ENCODE measurements at regions not wholly inside any gene's neighbourhood (a gene's known extent, or its start where the extent isn't known, plus 50 kb on each side); places are given as distances from the start of the nearest gene placed in this dataset.

- TF ChIP-seq, protein P1, sequence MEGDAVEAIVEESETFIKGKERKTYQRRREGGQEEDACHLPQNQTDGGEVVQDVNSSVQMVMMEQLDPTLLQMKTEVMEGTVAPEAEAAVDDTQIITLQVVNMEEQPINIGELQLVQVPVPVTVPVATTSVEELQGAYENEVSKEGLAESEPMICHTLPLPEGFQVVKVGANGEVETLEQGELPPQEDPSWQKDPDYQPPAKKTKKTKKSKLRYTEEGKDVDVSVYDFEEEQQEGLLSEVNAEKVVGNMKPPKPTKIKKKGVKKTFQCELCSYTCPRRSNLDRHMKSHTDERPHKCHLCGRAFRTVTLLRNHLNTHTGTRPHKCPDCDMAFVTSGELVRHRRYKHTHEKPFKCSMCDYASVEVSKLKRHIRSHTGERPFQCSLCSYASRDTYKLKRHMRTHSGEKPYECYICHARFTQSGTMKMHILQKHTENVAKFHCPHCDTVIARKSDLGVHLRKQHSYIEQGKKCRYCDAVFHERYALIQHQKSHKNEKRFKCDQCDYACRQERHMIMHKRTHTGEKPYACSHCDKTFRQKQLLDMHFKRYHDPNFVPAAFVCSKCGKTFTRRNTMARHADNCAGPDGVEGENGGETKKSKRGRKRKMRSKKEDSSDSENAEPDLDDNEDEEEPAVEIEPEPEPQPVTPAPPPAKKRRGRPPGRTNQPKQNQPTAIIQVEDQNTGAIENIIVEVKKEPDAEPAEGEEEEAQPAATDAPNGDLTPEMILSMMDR (conservative IDR thresholded peaks at IDR 0.05), result no peak
- no peak for TF ChIP-seq EZH2 (IDR thresholded peaks at IDR 0.05; ENCODE audit: low read depth)
Measured at GRCh38 chr10:120313715-120314114, 143.3 kb upstream of the PLPP4 start.
